DMS153 treated with DMSO at 0.1 percent for 48 hours (cell line): ENCODE measurements at regions not wholly inside any gene's neighbourhood (a gene's known extent, or its start where the extent isn't known, plus 50 kb on each side); places are given as distances from the start of the nearest gene placed in this dataset.

Experiments
- DNase-seq: peaks from one replicate; lab custom pipeline; 2025; ENCODE audit not compliant: unreplicated experiment; lab: John Stamatoyannopoulos, UW

GRCh38 chr2:3065928-3066327 is 311.7 kb downstream of the EIPR1 start:
- DNase-seq = no peak

GRCh38 chr2:3062476-3063260 is 314.9 kb downstream of the EIPR1 start:
- DNase-seq = no peak

- DNase-seq = no peak
Observed at GRCh38 chr2:3060049-3060448, 317.6 kb downstream of the EIPR1 start.

GRCh38 chr2:3059141-3059925 is 318.3 kb downstream of the EIPR1 start:
- DNase-seq = no peak

GRCh38 chr2:3054066-3054465 is 323.6 kb downstream of the EIPR1 start:
- DNase-seq = no peak

- DNase-seq = no peak
Observed at GRCh38 chr2:3051266-3051665, 326.4 kb downstream of the EIPR1 start.

GRCh38 chr2:3046170-3046865 is 331.3 kb downstream of the EIPR1 start:
- DNase-seq = no peak

- DNase-seq = no peak
Observed at GRCh38 chr2:3045318-3045921, 332.2 kb downstream of the EIPR1 start.

- DNase-seq = no peak
Observed at GRCh38 chr2:3044587-3045317, 332.9 kb downstream of the EIPR1 start.

GRCh38 chr2:3043726-3044125 is 333.9 kb downstream of the EIPR1 start:
- no peak for DNase-seq

- DNase-seq = no peak
Observed at GRCh38 chr2:3042601-3043585, 334.7 kb downstream of the EIPR1 start.

GRCh38 chr2:3041841-3042600 is 335.6 kb downstream of the EIPR1 start:
- no peak for DNase-seq

- DNase-seq = no peak
Observed at GRCh38 chr2:3041246-3041645, 336.4 kb downstream of the EIPR1 start.

- no peak for DNase-seq
Observed at GRCh38 chr2:3040496-3041140, 337.0 kb downstream of the EIPR1 start.

GRCh38 chr2:3040066-3040428 is 337.6 kb downstream of the EIPR1 start:
- no peak for DNase-seq

GRCh38 chr2:3039188-3040065 is 338.2 kb downstream of the EIPR1 start:
- DNase-seq = no peak

- no peak for DNase-seq
Observed at GRCh38 chr2:3038636-3039035, 339.0 kb downstream of the EIPR1 start.
